HepG2 (cell line): ENCODE measurements at regions not wholly inside any gene's neighbourhood (a gene's known extent, or its start where the extent isn't known, plus 50 kb on each side); places are given as distances from the start of the nearest gene placed in this dataset.

Experiments
- CBX5 ChIP-seq: sonication (generic); formaldehyde crosslinking; IDR thresholded peaks from 2 replicates; pipeline ENCODE4 v1.4.0; 2020; ENCODE audit warnings: missing genetic modification reagents, borderline replicate concordance
- ELF3 ChIP-seq: IDR thresholded peaks from 2 replicates; pipeline ENCODE4 v1.6.1; 2016; ENCODE audit warnings: missing genetic modification reagents, missing compliant biosample characterization
- FOXO4 ChIP-seq: sonication (generic); formaldehyde crosslinking; conservative IDR thresholded peaks from 2 replicates; pipeline ENCODE4 v1.8.1; 2023; ENCODE audit warnings: missing genetic modification reagents
- GABPB1 ChIP-seq: IDR thresholded peaks from 2 replicates; pipeline ENCODE4 v1.6.1; 2016; ENCODE audit warnings: mild to moderate bottlenecking, missing genetic modification reagents, moderate library complexity, missing compliant biosample characterization
- KDM6A ChIP-seq: IDR thresholded peaks from 2 replicates; pipeline ENCODE4 v1.6.1; 2016; ENCODE audit warnings: low read depth
- KLF15 ChIP-seq: sonication (generic); formaldehyde crosslinking; IDR thresholded peaks from 2 replicates; pipeline ENCODE4 v1.8.1; 2023; ENCODE audit warnings: borderline replicate concordance, mild to moderate bottlenecking, inconsistent platforms, missing genetic modification reagents, mixed read lengths
- PHF8 ChIP-seq: sonication (generic); formaldehyde crosslinking; IDR thresholded peaks from 2 replicates; pipeline ENCODE4 v1.5.0; 2020; ENCODE audit warnings: missing genetic modification reagents
- SALL1 ChIP-seq: sonication (generic); formaldehyde crosslinking; IDR thresholded peaks from 2 replicates; pipeline ENCODE4 v1.8.0; 2022; ENCODE audit warnings: mild to moderate bottlenecking, missing genetic modification reagents
- SOX13 ChIP-seq, 3 experiments: fragments of 450-650 bp in 1 of 3; sonication (generic) in 1 of 3; formaldehyde crosslinking in 1 of 3; IDR thresholded peaks in 2 of 3; conservative IDR thresholded peaks in 1 of 3; 2 replicates each; pipeline versions ENCODE4 v1.5.0 to v1.6.1; 2016 to 2020; ENCODE audit warnings: antibody characterized with exemption in 1 of 3, mild to moderate bottlenecking in 1 of 3, missing compliant biosample characterization in 1 of 3, missing genetic modification reagents in 1 of 3, moderate library complexity in 1 of 3
- STAG1 ChIP-seq: sonication (generic); formaldehyde crosslinking; IDR thresholded peaks from 2 replicates; pipeline ENCODE4 v1.4.0; 2020; ENCODE audit warnings: missing genetic modification reagents
- TEAD3 ChIP-seq: optimal IDR thresholded peaks from 2 replicates; pipeline ENCODE3; 2016; ENCODE audit warnings: borderline replicate concordance
- TOPORS ChIP-seq: sonication (generic); formaldehyde crosslinking; IDR thresholded peaks from 2 replicates; pipeline ENCODE4 v1.8.0; 2023; ENCODE audit warnings: mild to moderate bottlenecking, missing genetic modification reagents
- ZBTB44 ChIP-seq: sonication (generic); formaldehyde crosslinking; IDR thresholded peaks from 2 replicates; pipeline ENCODE4 v1.4.0; 2020; ENCODE audit warnings: missing genetic modification reagents
- ZMYM4 ChIP-seq: sonication (generic); formaldehyde crosslinking; IDR thresholded peaks from 2 replicates; pipeline ENCODE4 v1.8.1; 2023; ENCODE audit warnings: mild to moderate bottlenecking, missing genetic modification reagents
- ZNF225 ChIP-seq: sonication (generic); formaldehyde crosslinking; IDR thresholded peaks from 2 replicates; pipeline ENCODE4 v1.4.0; 2020; ENCODE audit warnings: mild to moderate bottlenecking, missing genetic modification reagents
- ZNF446 ChIP-seq: sonication (generic); formaldehyde crosslinking; IDR thresholded peaks from 2 replicates; pipeline ENCODE4 v1.5.0; 2020; ENCODE audit warnings: mild to moderate bottlenecking, missing genetic modification reagents
- ZNF580 ChIP-seq: IDR thresholded peaks from 2 replicates; pipeline ENCODE4 v1.6.1; 2016; ENCODE audit warnings: low read depth, borderline replicate concordance
- ZNF614 ChIP-seq: IDR thresholded peaks from 2 replicates; pipeline ENCODE4 v1.6.1; 2018; ENCODE audit warnings: missing biosample characterization, missing genetic modification reagents, inconsistent platforms, borderline replicate concordance
- ZNF687 ChIP-seq: sonication (generic); formaldehyde crosslinking; IDR thresholded peaks from 2 replicates; pipeline ENCODE4 v1.5.1; 2020; ENCODE audit warnings: mild to moderate bottlenecking, missing genetic modification reagents, moderate library complexity
- ZNF768 ChIP-seq: sonication (generic); formaldehyde crosslinking; IDR thresholded peaks from 2 replicates; pipeline ENCODE4 v1.4.0; 2020; ENCODE audit warnings: missing genetic modification reagents

GRCh38 chr2:60674524-60675165 lies 81.4 kb upstream of the PAPOLG start (continued):
- TF ChIP-seq SALL1 (CRISPR knock-in tag) (peak; percentile 41; the same call in 1 of the 2 replicates), TOPORS (CRISPR knock-in tag) (no peak), ZNF614 (0 out of 2 replicates have a peak, but pooled peaks have one; percentile 27), ZBTB44 (CRISPR knock-in tag) (0 out of 2 replicates have a peak, but pooled peaks have one; percentile 40), KLF15 (CRISPR knock-in tag) (no peak), GABPB1 (CRISPR knock-in tag) (peak; percentile 53), CBX5 (CRISPR knock-in tag) (0 out of 2 replicates have a peak, but pooled peaks have one; percentile 55), SOX13 (IDR thresholded peaks at IDR 0.05) (no peak), SOX13 (CRISPR knock-in tag; conservative IDR thresholded peaks at IDR 0.05 in 1 of 2, IDR thresholded peaks at IDR 0.05 in 1 of 2) (0 out of 4 replicates have a peak, but pooled peaks of 1 of the 2 experiments have one; percentile 15), ZMYM4 (CRISPR knock-in tag) (peak; percentile 50; the same call in 1 of the 2 replicates), TEAD3 (CRISPR knock-in tag) (peak; percentile 58), ELF3 (0 out of 2 replicates have a peak, but pooled peaks have one; percentile 31), ZNF580 (CRISPR knock-in tag) (peak; percentile 43; the same call in 1 of the 2 replicates), ZNF768 (CRISPR knock-in tag) (peak; percentile 23; the same call in 1 of the 2 replicates), ZNF225 (CRISPR knock-in tag) (no peak), ZNF687 (CRISPR knock-in tag) (peak; percentile 58), ZNF446 (CRISPR knock-in tag) (0 out of 2 replicates have a peak, but pooled peaks have one; percentile 57), KDM6A (no peak), FOXO4 (CRISPR knock-in tag) (no peak), PHF8 (CRISPR knock-in tag) (peak; percentile 24; the same call in 1 of the 2 replicates), STAG1 (CRISPR knock-in tag) (peak; percentile 76)
